Fibroblast of skin of right biceps (primary cell): ENCODE measurements at regions not wholly inside any gene's neighbourhood (a gene's known extent, or its start where the extent isn't known, plus 50 kb on each side); places are given as distances from the start of the nearest gene placed in this dataset.

ENCODE experiments used
- DNase-seq: peaks from one replicate; pipeline ENCODE4 v3.0.0-alpha.2; 2013

DNA sequence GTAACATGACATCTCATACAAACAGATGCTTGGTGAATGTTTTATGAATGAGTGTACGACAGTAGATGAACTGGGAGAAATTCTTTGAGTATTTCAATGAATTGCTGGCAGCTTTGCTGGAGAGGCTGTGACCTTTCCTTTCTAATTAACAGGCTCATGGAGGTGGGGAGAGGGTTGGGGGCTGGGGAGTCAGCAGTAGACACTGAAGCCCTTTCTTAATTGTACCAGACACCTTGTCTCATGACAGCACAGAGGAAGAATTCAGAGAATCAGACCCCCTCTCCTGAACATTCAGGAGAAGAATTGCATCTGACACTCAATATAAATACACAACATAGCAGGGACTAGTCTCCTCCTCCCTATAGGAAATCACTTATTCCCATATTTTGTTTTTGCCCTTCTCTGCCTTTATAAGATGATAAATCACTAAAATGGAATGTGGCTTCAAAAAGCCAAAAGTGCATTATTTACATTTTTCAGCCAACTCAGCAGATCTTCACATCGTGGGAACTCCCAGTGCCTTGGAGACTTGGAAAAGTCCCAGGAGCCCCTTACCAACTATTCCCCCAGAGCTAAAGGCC is 66.2 kb upstream of the TPM1 start:
- DNase-seq = peak; percentile 96

DNA sequence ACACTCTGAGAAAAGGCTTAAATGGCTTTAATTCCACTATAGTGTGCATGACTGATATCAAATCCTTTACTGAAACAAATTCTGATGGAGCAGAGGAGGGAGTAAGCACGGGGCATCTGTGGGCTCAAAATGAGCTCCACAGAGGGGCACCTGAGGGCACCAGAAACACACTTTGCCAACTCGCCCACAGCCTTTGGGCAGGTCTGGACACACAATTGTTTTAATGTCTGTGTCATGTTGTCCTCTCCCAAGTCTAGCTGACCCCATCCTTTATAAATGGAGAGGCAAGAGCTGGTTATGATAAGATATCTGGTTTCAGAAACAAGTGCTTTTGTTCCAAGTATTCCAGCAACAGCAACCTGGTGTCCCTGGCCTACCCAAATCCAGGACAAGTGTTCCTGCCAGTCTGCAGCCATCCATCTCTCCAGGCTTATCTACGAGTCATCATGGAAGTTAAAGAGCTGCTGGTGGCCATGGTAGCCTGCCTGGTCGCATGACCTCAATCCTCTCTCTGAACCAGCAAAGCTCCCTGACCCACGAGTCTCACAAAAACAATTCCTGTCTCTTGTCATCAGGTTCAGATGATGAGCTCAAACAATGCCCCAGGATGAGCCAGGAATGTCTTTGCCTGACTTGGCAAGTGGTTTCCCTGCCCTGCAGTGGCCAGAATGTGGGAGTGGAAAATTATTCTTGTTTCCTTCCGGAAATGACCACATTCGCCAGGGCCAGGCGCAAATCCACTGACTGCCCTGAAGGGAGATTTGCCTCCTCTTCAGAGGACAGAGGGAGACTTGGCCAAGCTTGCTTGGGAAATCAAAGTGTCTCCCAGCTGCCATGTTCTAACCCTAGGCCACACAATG is 64.4 kb upstream of the TPM1 start:
- peak; percentile 75 for DNase-seq

DNA sequence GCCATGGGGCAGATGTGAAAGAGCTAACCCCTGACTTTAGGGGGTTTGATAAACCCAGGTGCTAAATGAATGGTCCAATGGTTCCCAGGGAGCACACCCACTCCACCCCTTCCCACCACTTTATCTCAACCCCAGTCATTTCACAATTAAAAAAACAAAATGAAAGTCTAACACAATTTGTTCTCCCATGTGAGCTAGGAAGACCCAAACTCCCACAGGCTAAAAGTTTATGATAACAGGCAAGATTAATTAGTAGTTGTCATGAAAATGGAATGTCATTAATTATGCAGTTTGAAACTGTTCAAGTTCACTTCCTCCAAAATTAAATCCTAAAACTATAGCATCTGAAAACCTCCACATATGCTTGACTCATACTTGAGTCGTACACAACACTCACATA is 63.3 kb upstream of the TPM1 start:
- DNase-seq = peak; percentile 72

DNA sequence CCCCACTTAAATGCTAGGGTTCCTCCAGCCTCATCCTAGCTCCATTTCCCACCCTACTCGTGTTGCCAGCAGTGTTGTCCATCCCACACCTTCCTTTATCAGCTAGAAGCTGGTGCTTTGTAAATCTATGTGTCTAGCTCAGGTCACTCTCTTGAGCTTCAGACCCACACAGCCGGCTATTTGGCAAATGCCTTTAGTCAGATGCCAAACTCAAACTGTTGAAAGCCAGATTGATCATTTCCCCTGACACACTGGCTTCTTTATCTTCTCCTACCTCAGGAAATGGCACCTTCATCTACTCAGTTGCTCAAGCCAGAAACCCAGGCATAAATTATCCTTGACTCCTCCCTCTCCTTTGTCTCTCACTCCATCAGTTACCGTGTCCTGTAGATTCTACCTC is 61.5 kb upstream of the TPM1 start:
- no peak for DNase-seq

DNA sequence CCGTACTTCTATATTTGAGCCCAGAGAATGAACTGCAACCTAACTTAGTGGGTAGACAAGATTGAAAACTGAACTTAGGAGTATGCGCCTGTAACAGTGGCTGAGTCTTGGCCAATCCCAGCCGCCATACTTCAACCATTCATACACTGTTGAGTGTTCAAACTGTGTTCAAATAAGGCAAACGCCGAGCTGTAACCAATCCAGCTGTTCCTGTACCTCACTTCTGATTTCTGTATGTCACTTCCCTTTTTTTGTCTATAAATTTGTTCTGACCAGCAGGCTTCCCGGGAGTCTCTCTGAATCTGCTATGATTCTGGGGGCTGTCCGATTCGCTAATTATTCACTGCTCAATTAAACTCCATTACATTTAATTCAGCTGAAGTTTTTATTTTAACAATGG is 58.6 kb upstream of the TPM1 start:
- DNase-seq = no peak

DNA sequence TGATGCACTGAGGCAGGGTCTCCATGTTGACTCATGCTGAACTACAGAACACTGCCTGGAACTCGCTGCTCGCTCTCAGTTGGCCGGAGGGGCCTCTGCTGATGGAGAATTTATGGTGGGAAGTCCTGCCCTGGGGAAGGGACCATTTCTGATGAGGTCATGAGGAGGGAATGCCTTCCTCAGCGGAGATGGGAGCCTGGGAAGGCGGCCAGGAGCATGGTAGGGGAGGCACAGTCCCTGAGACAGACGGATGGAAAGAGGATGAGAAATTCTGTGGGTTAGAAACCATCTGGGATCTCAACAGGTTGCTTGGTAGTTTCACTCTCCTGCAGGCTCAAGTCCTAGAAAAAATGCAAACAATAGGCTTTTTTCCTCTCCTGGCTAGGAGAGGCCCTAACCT is 56.8 kb upstream of the TPM1 start:
- DNase-seq = peak; percentile 93

DNA sequence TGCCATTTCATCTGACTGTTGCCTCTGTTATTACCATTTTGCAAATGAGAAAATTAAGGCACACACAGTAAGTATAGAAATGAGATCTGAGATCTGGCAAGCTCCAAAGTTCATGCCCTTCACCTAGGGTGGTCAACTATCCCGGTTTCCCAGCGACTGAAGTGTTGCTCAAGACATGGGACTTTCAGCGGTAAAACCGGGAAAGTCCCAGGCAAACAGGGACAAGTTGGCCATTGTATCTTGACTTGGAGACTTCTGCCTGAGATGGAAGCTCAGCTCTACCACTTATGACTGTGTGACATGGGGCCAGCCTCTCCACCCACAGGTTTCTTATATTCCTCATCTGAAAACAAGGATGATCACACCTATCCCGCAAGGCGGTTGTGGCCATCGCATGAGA is 55.6 kb upstream of the TPM1 start:
- DNase-seq = no peak

DNA sequence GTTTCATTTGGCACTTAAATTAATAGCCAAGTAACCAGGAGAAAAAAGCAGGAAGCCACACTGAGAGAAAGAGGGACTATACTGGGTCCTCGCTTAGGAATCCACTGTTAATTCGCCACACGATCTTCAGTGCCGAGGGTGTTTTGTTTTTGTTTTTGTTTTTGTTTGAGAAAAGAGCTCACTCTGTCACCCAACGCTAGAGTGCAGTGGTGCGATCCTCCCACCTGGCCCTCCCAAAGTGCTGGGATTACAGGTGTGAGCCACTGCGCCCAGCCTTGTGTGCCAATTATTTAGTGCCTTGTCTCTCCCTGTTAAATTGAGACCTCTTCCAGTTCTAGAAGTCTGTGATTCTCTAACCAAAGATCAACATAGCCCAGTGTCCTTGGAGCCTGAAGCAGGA is 53.8 kb upstream of the TPM1 start:
- no peak for DNase-seq

DNA sequence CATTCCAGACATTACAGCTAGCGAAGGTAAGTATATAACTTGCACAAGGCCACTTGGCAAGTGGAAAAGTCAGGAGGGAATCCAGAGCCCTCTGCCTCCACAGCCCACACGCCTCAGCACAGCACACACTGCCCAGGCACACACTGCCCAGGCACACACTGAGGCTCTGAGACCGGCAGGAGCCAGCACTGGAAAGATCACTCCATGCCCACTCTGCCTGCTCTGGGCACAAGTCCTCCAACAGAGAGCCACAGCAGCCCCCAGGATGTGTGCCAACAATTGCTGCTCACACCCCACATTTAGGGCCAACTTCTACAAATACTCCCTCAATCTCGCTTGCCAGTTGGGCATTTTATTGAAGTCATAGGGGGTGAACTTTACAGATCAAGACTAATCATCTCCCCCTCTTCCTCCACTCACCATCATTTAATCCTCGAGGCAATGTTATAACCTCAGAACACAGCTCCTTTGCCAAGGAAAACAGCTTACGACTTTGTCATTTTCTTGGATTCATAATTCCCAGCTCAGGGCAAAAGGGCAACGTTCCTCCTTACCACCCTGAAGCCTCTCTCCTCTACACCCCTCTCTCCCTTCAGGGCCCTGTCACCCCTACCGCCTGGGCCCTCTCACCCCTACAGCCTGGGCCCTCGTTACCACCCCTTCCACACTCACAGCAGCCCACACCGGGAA is 53.0 kb upstream of the TPM1 start:
- peak; percentile 44 for DNase-seq

DNA sequence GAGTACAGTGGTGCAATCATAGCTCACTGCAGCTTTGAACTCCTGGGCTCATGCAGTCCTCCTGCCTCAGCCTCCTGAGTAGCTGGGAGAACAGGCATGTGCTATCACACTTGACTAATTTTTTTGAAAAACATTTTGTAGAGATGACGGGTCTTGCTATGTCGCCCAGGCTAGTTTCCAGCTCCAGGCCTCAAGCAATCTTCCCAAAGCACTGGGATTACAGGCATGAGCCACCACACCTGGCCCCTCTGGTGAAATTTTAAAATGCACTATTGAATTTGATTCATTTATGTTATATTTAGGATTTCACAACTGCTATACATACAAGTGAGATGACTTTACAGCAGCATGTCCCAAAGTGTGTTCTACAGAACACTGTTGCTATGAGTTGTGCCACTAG is 50.8 kb upstream of the TPM1 start:
- DNase-seq = no peak

DNA sequence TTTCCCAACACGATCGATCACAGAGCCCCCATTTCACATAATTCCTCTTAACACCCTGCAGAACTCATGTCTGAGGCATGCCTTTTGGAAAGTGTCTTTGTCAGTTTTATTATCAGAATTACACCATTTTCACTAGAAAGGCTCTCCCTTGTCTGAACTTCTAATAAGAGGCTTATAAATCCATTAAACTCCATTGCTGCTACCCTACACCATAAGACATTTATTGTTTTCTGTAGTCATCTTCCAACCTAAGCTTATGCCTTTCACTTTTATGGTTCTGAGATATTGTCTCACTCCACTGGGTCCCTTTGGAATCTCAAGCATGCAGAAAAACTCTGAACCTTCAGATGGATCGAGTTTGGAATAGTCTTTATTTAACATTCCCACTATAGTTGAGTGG is 50.2 kb upstream of the TPM1 start:
- DNase-seq = no peak
